Endothelial cell of umbilical vein (primary cell): ENCODE measurements at regions not wholly inside any gene's neighbourhood (a gene's known extent, or its start where the extent isn't known, plus 50 kb on each side); places are given as distances from the start of the nearest gene placed in this dataset.

Experiments used
- BruUV-seq: library from RNA; stranded (reverse); fragments of 400-500 nt; replicated peaks from 2 replicates; lab custom pipeline; 2021; lab: Mats Ljungman, UMichigan
- CTCF ChIA-PET: fragments of 300-600, 350-600 bp; sonication (Branson Sonifier 250); formaldehyde crosslinking; loops from one replicate; lab custom pipeline; 2021; ENCODE audit warnings: antibody characterized with exemption, inconsistent platforms; lab: Charles Lee
- POLR2A ChIA-PET: fragments of 300-600, 350-600 bp; sonication (Branson Sonifier 250); formaldehyde crosslinking; loops from one replicate; lab custom pipeline; 2021; ENCODE audit warnings: antibody characterized with exemption, inconsistent platforms; lab: Charles Lee
- DNase-seq: peaks from one replicate; pipeline ENCODE4 v3.0.0-alpha.2; 2011; ENCODE audit warnings: low read depth, low spot score
- FAIRE-seq: peaks from 2 replicates; lab custom pipeline; 2011; peaks lifted over from hg19 to GRCh38; lab: Jason Lieb, UNC
- H2AFZ ChIP-seq: 2 replicates; pipeline ENCODE4 v1.6.0; 2012; ENCODE audit warnings: low read depth, low read length, control low read depth, inconsistent platforms
- H3K27ac ChIP-seq: 2 replicates; pipeline ENCODE4 v1.5.1; 2011; ENCODE audit warnings: low read depth, mild to moderate bottlenecking, control low read depth, low read length, moderate library complexity; ENCODE audit not compliant: insufficient read depth
- H3K27me3 ChIP-seq, 2 experiments: 2 replicates each; pipeline versions ENCODE4 v1.6.0 to v1.6.1; 2011; ENCODE audit warnings: low read length in 2 of 2, mixed read lengths in 1 of 2; ENCODE audit not compliant: control insufficient read depth in 2 of 2, insufficient read depth in 2 of 2
- H3K36me3 ChIP-seq, 2 experiments: 2 replicates in 1 of 2; 3 replicates in 1 of 2; pipeline ENCODE4 v1.5.1; 2011; ENCODE audit warnings: low read length in 2 of 2, mild to moderate bottlenecking in 1 of 2, moderate library complexity in 1 of 2; ENCODE audit not compliant: control insufficient read depth in 2 of 2, insufficient read depth in 2 of 2; ENCODE audit errors: extremely low read depth in 1 of 2
- H3K4me1 ChIP-seq: 3 replicates; pipeline ENCODE4 v1.5.1; 2011; ENCODE audit warnings: mild to moderate bottlenecking, low read length; ENCODE audit not compliant: control insufficient read depth, insufficient read depth; ENCODE audit errors: extremely low read depth
- H3K4me2 ChIP-seq: 2 replicates; pipeline ENCODE4 v1.6.1; 2011; ENCODE audit warnings: low read length, control low read depth, mixed read lengths; ENCODE audit not compliant: insufficient read depth
- H3K4me3 ChIP-seq, 3 experiments: fragments of 200-600 bp in 1 of 3; sonication (generic), shearing (Covaris generic) in 1 of 3; replicated peaks in 1 of 3; 2 replicates each; pipeline ENCODE4 v1.5.1; 2011 to 2016; ENCODE audit warnings: control low read depth in 3 of 3, low read length in 3 of 3, mild to moderate bottlenecking in 2 of 3, inconsistent platforms in 1 of 3, low read depth in 1 of 3, moderate library complexity in 1 of 3; ENCODE audit not compliant: insufficient read depth in 1 of 3
- H3K79me2 ChIP-seq: 2 replicates; pipeline ENCODE4 v1.6.0; 2012; ENCODE audit warnings: low read length, inconsistent platforms; ENCODE audit not compliant: control insufficient read depth, insufficient read depth
- H3K9ac ChIP-seq: replicated peaks from 2 replicates; pipeline ENCODE3; 2011; ENCODE audit warnings: low read length, control low read depth; ENCODE audit not compliant: insufficient read depth; ENCODE audit errors: extremely low read depth
- H3K9me1 ChIP-seq: replicated peaks from 3 replicates; pipeline ENCODE4 v1.6.0; 2011; ENCODE audit warnings: mild to moderate bottlenecking, low read length; ENCODE audit not compliant: control insufficient read depth, insufficient read depth; ENCODE audit errors: extremely low read depth
- H3K9me3 ChIP-seq: replicated peaks from 2 replicates; pipeline ENCODE4 v1.5.1; 2012; ENCODE audit warnings: low read length, inconsistent platforms; ENCODE audit not compliant: control insufficient read depth, insufficient read depth
- H4K20me1 ChIP-seq: replicated peaks from 2 replicates; pipeline ENCODE3; 2011; ENCODE audit warnings: mild to moderate bottlenecking, low read length; ENCODE audit not compliant: control insufficient read depth, insufficient read depth; ENCODE audit errors: extremely low read depth
- CTCF ChIP-seq, 2 donors: IDR thresholded peaks; 1 replicate in 1 of 2; 2 replicates in 1 of 2; pipeline ENCODE4 v1.5.1; 2011; ENCODE audit warnings: low read length in 2 of 2, mild to moderate bottlenecking in 2 of 2, moderate library complexity in 2 of 2, control low read depth in 1 of 2, inconsistent platforms in 1 of 2, low read depth in 1 of 2; ENCODE audit not compliant: insufficient read depth in 1 of 2; ENCODE audit errors: extremely low read depth in 1 of 2
- EZH2 ChIP-seq: IDR thresholded peaks from 2 replicates; pipeline ENCODE4 v1.6.1; 2012; ENCODE audit warnings: borderline replicate concordance, low read depth, mild to moderate bottlenecking, moderate library complexity, low read length, inconsistent platforms; ENCODE audit not compliant: severe bottlenecking
- FOS ChIP-seq: IDR thresholded peaks from 2 replicates; pipeline ENCODE4 v1.6.1; 2011; ENCODE audit warnings: mild to moderate bottlenecking, low read length, moderate library complexity, borderline replicate concordance; ENCODE audit not compliant: insufficient read depth
- GATA2 ChIP-seq: IDR thresholded peaks from 2 replicates; pipeline ENCODE4 v1.7.0; 2011; ENCODE audit warnings: low read depth, mild to moderate bottlenecking, moderate library complexity, mixed read lengths, low read length; ENCODE audit not compliant: insufficient read length, insufficient read depth
- JUN ChIP-seq: IDR thresholded peaks from 2 replicates; pipeline ENCODE4 v1.6.1; 2011; ENCODE audit warnings: borderline replicate concordance, low read depth; ENCODE audit not compliant: insufficient read length, insufficient read depth
- MAX ChIP-seq: IDR thresholded peaks from 2 replicates; pipeline ENCODE4 v1.6.1; 2011; ENCODE audit not compliant: insufficient read depth, insufficient read length
- MYC ChIP-seq: IDR thresholded peaks from one replicate; pipeline ENCODE4 v1.6.1; 2011; ENCODE audit warnings: mild to moderate bottlenecking, low read depth, low read length
- POLR2A ChIP-seq: IDR thresholded peaks from 2 replicates; pipeline ENCODE4 v1.6.1; 2012; ENCODE audit warnings: low read depth, mild to moderate bottlenecking, control low read depth, low read length
- POLR2AphosphoS5 ChIP-seq: IDR thresholded peaks from 2 replicates; pipeline ENCODE4 v1.6.1; 2012; ENCODE audit warnings: low read depth, mild to moderate bottlenecking, control low read depth, low read length, moderate library complexity; ENCODE audit not compliant: insufficient read depth
- dilution Hi-C: fragments of 300-500 bp; cut with MboI; formaldehyde crosslinking; loops from one replicate; pipeline ENCODE4 v1.15.0; 2019; ENCODE audit warnings: low sequenced_read_pairs; ENCODE audit not compliant: extremely low pct_ligation_motif_present
- intact Hi-C: fragments of 100-400 bp; cut with micrococcal nuclease; formaldehyde crosslinking; loops from one replicate; pipeline ENCODE4 v1.10.0; 2022

DNA sequence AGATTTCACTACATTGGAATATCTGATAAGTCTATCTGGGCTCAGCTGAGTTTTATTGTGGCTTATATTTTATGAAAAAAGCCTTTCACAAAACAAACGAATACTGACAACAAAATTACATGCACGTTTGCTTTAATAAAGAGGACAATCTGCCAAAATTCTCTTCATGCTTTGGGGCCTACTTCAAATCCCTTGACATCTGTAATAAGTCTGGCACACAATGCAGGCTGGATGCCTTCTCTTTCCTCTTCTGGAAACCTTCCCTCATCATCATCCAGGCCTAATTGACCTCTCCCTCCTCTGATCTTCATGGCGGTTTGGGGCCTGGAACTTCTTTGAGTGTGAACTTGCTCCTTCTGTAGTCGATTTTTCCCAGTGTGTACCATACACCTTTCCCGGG, 70.3 kb downstream of the MAP10 start:
- Histone ChIP-seq H3K4me2 (no peak overlapping the region), H4K20me1 (no peaks in the 10 kb centered on the region), H3K9me1 (no peaks in the 10 kb centered on the region), H3K36me3 (no peaks in the 10 kb centered on the region), H3K27me3 (no peaks in the 10 kb centered on the region), H2AFZ (no peak overlapping the region), H3K9me3 (no peaks in the 10 kb centered on the region), H3K4me1 (no peaks in the 10 kb centered on the region), H3K79me2 (no peaks in the 10 kb centered on the region), H3K4me3 (no peak overlapping the region), H3K27ac (no peak overlapping the region), H3K9ac (no peak overlapping the region)
- DNase-seq (no peak), FAIRE-seq (no peak)
- dilution Hi-C loops (no loop called here), intact Hi-C loops (no loop called here)
- TF ChIP-seq GATA2, result no peak
- ChIA-PET POLR2A (no interaction called here), CTCF (no interaction called here)
- no TSS peak for BruUV-seq

- TF ChIP-seq FOS, result no peak
- TF ChIP-seq CTCF (IDR thresholded peaks at IDR 0.05; ENCODE audit: extremely low read depth in 1 of 2, insufficient read depth in 1 of 2, low read depth in 1 of 2, low read length in 2 of 2), result no peak
- TF ChIP-seq MYC, result no peak
- no peak for TF ChIP-seq EZH2
- TF ChIP-seq JUN, result no peak
- TF ChIP-seq MAX, result no peak
- no peak for TF ChIP-seq POLR2AphosphoS5
- TF ChIP-seq POLR2A, result no peak
- no peak for TF ChIP-seq GATA2
- Histone ChIP-seq H3K27me3 (no peaks in the 10 kb centered on the region), H3K4me1 (no peaks in the 10 kb centered on the region), H3K9ac (no peak overlapping the region), H3K27ac (no peak overlapping the region), H3K36me3 (no peaks in the 10 kb centered on the region), H2AFZ (no peak overlapping the region), H3K9me1 (no peaks in the 10 kb centered on the region), H4K20me1 (no peaks in the 10 kb centered on the region), H3K4me2 (no peak overlapping the region), H3K4me3 (no peak overlapping the region), H3K79me2 (no peaks in the 10 kb centered on the region), H3K9me3 (no peaks in the 10 kb centered on the region)
- dilution Hi-C loops, result no loop called here
- intact Hi-C loops, result no loop called here
- ChIA-PET POLR2A (no interaction called here), CTCF (no interaction called here)
- no peak for DNase-seq
- no peak for FAIRE-seq
- BruUV-seq, result no TSS peak
Measured at GRCh38 chr1:232876506-232877364, 71.5 kb downstream of the MAP10 start.
